Body of pancreas (tissue), 4 donors: ENCODE measurements at regions not wholly inside any gene's neighbourhood (a gene's known extent, or its start where the extent isn't known, plus 50 kb on each side); places are given as distances from the start of the nearest gene placed in this dataset.

Source experiments
- ATAC-seq: fragments of 150-250 bp; one replicate; pipeline ENCODE4 v1.9.1; 2016
- DNase-seq, 4 donors: peaks; one replicate each; pipeline ENCODE4 v3.0.0-alpha.2; 2019
- H3K27ac ChIP-seq, 4 donors: fragments of 200-600 bp; sonication (generic); 1 replicate in 3 of 4; 2 replicates in 1 of 4; pipeline versions ENCODE4 v1.5.1 to v1.6.1; 2016 to 2019; ENCODE audit warnings: mild to moderate bottlenecking in 1 of 4, mixed read lengths in 1 of 4, moderate library complexity in 1 of 4
- H3K27me3 ChIP-seq, 2 donors: fragments of 200-600 bp; sonication (generic); one replicate each; pipeline ENCODE4 v1.6.0; 2016; ENCODE audit warnings: mild to moderate bottlenecking in 1 of 2
- H3K36me3 ChIP-seq, 2 donors: fragments of 200-600 bp; sonication (generic); replicated peaks in 1 of 2; 2 replicates each; pipeline ENCODE4 v1.5.1; 2016; ENCODE audit warnings: low read depth in 2 of 2; ENCODE audit not compliant: insufficient read depth in 1 of 2
- H3K4me1 ChIP-seq: fragments of 200-600 bp; sonication (generic); one replicate; pipeline ENCODE4 v1.6.0; 2016
- H3K4me3 ChIP-seq, 2 donors: fragments of 200-600 bp; sonication (generic); 1 replicate in 1 of 2; 2 replicates in 1 of 2; pipeline ENCODE4 v1.5.1; 2016 to 2019
- H3K9me3 ChIP-seq, 3 donors: fragments of 200-600 bp; sonication (generic); 1 replicate in 2 of 3; 2 replicates in 1 of 3; pipeline ENCODE4 v1.5.1; 2016
- CTCF ChIP-seq, 7 experiments: fragments of 450-650 bp in 4 of 7; fragments of 200-600 bp in 3 of 7; sonication (generic) in 3 of 7; IDR thresholded peaks; one replicate each; pipeline ENCODE4 v1.5.1; 2016 to 2019; ENCODE audit warnings: antibody characterized with exemption in 7 of 7
- POLR2A ChIP-seq, 3 donors: fragments of 450-650 bp; IDR thresholded peaks; one replicate each; pipeline ENCODE4 v1.6.1; 2016; ENCODE audit warnings: antibody characterized with exemption in 3 of 3, mild to moderate bottlenecking in 2 of 3
- WGBS, 2 donors: methylation state at CpG; one replicate each; pipeline ENCODE4 v1.1.5; 2017; 5-methylcytosine and 5-hydroxymethylcytosine counted together
- intact Hi-C: fragments of 100-400 bp; cut with DNase I; formaldehyde crosslinking; loops from one replicate; pipeline ENCODE4 v1.15.1; 2023

- Histone ChIP-seq H3K9me3 (no peaks in the 10 kb centered on the region), H3K4me3 (no peak overlapping the region), H3K4me1 (peaks cover 5% of the 10 kb centered on the region), H3K27me3 (no peaks in the 10 kb centered on the region), H3K36me3 (no peaks in the 10 kb centered on the region), H3K27ac (no peak overlapping the region)
- WGBS, 2 donors, result 50 to 76% methylated on average over 1 to 2 of the region's 2 CpGs
- DNase-seq, result no peak
- no peak for ATAC-seq
- intact Hi-C loops, result no loop called here
- TF ChIP-seq CTCF (IDR thresholded peaks at IDR 0.05), result no peak
- no peak for TF ChIP-seq POLR2A (IDR thresholded peaks at IDR 0.05)
Measured at GRCh38 chr1:209344156-209344555, 239.4 kb upstream of the CAMK1G start.

GRCh38 chr1:209349363-209350308, 233.9 kb upstream of the CAMK1G start:
- no peaks in the 10 kb centered on the region for H3K9me3 ChIP-seq
- intact Hi-C loops, result no loop called here
- no peak for TF ChIP-seq POLR2A (IDR thresholded peaks at IDR 0.05)
- no peak for TF ChIP-seq CTCF (IDR thresholded peaks at IDR 0.05)
- no peaks in the 10 kb centered on the region for H3K4me1 ChIP-seq
- H3K36me3 ChIP-seq, result no peaks in the 10 kb centered on the region
- H3K4me3 ChIP-seq, result no peak overlapping the region
- no peak overlapping the region for H3K27ac ChIP-seq
- no peak for DNase-seq
- no peak for ATAC-seq
- no peaks in the 10 kb centered on the region for H3K27me3 ChIP-seq
- WGBS, 2 donors, result 47 to 56% methylated on average over 9 of the region's 9 CpGs

DNA sequence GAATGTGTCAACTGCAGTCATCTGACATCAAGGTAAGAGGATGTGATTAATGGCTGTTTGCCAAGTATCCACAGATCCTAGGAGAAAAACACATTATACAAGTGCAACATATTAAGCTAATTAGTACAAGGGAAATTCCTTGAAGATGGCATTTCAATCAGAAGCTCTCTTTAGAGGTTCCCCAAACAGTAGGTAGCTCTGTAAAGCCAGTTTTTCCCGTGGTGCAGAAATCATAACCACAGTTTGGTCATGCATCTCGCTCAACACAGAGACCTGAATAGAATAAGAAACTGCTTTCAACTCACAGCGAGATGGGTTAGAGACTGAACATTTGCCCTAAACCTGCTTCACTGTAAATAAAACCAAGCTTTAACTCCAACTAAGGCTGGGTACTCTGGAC, 230.5 kb upstream of the CAMK1G start:
- Histone ChIP-seq H3K4me3 (no peak overlapping the region), H3K4me1 (no peaks in the 10 kb centered on the region), H3K27me3 (no peaks in the 10 kb centered on the region), H3K36me3 (no peaks in the 10 kb centered on the region), H3K9me3 (no peaks in the 10 kb centered on the region), H3K27ac (no peak overlapping the region)
- DNase-seq (no peak), ATAC-seq (no peak)
- 75 to 76% methylated on average over 3 of the region's 3 CpGs for WGBS, 2 donors
- intact Hi-C loops, result no loop called here
- TF ChIP-seq CTCF (IDR thresholded peaks at IDR 0.05), result no peak
- TF ChIP-seq POLR2A (IDR thresholded peaks at IDR 0.05), result no peak

GRCh38 chr1:209354111-209354839, 229.2 kb upstream of the CAMK1G start:
- no peak overlapping the region for H3K27ac ChIP-seq
- WGBS, 2 donors, result 30 to 32% methylated on average over 20 of the region's 20 CpGs
- ATAC-seq, result peak; percentile 91

More at GRCh38 chr1:209354111-209354839, 229.2 kb upstream of the CAMK1G start:
- Histone ChIP-seq H3K36me3 (no peaks in the 10 kb centered on the region), H3K9me3 (no peaks in the 10 kb centered on the region), H3K4me3 (no peak overlapping the region), H3K4me1 (no peaks in the 10 kb centered on the region), H3K27me3 (no peaks in the 10 kb centered on the region)
- TF ChIP-seq POLR2A (IDR thresholded peaks at IDR 0.05) (no peak), CTCF (IDR thresholded peaks at IDR 0.05) (peak; percentile 56 to 84 (median 65))
- intact Hi-C loops, result no loop called here
- DNase-seq, result peak; percentile 79 to 89 (median 86)
